Stimulated activated CD4-positive, alpha-beta T cell treated with anti-CD3 and anti-CD28 coated beads, Interleukin-12 subunit alpha, Interleukin-12 subunit beta, amount 100 ng/mL, for 48 hours (primary cell): ENCODE measurements at regions not wholly inside any gene's neighbourhood (a gene's known extent, or its start where the extent isn't known, plus 50 kb on each side); places are given as distances from the start of the nearest gene placed in this dataset.
"Not testable (repeated sequence)": the region's sequence is repeated elsewhere in the genome, so short reads cannot be mapped to it uniquely, and the experiment has no call there.

Experiments used
- DNase-seq, 3 donors: peaks; one replicate each; pipeline ENCODE4 v3.0.0-alpha.2; 2020; ENCODE audit warnings: low read depth in 2 of 3, low spot score in 1 of 3

DNA sequence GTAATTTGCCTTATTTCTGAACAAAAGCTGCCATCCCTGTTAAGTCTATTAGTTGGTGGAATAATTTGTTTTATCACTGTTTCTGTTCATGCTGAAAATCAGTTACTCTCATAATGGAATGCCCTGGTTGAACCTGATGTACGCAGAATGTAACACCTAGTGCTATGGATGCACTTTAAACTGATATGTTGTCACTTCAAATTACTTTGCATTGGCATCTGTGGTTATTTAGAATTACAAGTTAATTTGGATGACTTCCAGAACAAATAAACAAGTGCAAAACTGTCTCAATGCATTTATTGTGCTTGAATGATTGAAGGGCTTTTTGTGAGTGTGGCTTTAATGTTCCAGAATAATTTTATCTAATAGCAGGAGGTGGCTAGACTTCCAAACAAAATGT lies 368.2 kb upstream of the SLITRK5 start:
- DNase-seq: no peak

DNA sequence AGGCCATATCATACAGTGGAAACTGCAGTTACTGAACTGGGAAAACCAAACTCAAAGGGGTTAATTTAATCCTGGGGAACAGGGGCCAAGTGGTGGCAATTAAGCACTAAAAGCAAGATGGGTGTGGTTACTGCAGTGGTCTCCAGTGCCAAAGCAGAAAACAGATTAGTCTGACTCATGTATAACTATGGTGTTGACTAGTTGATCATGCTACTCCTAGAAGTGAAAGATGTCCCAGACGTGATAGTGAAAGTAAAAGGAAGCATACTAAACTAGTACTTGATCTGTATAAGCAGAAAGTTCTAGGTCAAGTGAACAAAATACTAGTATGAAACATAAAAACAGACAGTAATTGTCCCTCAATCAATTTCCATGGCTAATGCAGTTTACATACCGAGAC lies 360.0 kb upstream of the SLITRK5 start:
- no peak for DNase-seq

DNA sequence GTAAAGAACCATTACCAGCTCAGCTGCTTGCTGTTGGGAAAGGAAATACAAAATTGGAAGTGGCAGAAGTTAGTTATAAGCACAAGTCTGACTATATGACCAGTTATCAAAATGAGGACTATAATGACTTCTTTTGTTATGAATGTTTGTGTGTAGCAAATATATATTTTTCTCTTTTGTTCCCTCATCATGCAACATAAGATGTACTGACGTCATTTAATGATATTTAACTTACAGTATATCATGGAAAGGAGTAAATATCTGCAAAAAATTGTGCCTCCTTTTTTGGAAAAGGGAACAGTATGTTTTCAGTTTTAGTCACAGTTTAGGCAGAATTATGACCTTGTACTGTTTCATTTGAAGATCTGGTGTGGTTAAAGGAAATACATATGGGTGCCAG lies 356.3 kb upstream of the SLITRK5 start:
- DNase-seq: no peak

DNA sequence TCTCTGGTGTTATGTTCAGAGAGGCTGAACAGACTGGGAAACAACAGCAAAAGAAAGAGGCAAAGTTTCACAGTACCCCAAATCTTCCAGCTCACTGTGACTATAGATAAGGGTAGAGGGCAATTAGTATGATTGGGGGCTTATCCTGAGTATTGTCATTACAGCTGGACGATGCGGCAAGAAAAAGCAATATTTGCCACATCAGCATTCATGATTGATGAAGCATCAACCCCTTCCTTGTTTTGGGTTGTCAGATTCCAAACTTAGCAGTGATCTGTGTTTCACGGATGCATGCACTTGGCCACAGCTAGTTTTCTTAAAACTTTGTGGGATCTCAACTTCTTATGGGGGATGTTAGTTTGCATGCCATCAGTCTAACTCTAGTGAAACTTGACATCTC lies 348.8 kb upstream of the SLITRK5 start:
- no peak for DNase-seq

DNA sequence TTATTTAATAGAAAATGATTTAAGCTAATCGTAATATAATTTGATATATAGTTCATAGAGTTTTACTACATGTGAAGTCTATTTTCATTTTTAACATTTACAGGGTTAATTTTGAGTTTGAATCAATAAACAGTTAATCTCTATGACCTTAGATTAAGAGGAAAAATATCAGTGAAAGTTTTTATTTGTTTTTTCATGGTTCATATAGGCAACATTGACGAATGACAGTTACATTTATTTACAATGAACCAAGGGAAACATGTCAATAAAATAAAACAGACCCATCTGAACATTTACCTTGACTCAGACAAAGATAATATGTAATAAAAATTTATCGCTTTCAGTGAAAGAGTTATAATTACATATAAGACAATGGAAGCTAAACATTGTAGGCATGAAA lies 346.6 kb upstream of the SLITRK5 start:
- DNase-seq: no peak

DNA sequence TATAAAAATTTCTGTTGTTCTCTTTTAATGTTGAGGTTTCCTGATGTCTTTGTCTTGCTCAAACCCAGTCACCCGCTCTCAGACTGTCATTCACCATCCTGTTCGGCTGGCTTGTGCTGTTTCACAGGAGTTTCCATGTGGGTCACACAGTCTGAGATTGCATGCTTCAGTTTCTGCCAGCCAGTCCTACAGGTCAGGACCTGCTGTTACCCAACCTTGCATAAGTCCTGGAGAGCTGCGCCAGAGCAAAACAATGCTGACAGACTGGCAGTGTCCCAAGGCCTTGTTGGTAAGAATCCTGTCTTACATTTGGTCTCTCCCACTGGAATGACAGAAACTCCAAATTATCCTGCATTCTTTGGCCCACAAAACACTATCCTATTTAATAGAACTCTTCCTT lies 340.0 kb upstream of the SLITRK5 start:
- DNase-seq: no peak

DNA sequence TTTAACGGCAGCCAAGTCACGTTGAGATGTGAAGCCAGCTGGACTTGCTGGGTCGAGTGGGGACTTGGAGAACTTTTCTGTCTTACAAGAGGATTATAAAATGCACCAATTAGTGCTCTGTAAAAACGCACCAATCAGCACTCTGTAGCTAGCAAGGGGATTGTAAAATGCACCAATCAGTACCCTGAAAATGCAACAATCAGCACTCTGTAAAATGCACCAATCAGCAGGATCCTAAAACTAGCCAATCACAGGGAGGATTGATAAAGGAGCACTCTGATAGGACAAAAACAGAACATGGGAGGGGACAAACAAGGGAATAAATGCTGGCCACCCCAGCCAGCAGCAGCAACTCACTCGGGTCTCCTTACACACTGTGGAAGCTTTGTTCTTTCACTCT lies 337.6 kb upstream of the SLITRK5 start:
- no peak for DNase-seq

DNA sequence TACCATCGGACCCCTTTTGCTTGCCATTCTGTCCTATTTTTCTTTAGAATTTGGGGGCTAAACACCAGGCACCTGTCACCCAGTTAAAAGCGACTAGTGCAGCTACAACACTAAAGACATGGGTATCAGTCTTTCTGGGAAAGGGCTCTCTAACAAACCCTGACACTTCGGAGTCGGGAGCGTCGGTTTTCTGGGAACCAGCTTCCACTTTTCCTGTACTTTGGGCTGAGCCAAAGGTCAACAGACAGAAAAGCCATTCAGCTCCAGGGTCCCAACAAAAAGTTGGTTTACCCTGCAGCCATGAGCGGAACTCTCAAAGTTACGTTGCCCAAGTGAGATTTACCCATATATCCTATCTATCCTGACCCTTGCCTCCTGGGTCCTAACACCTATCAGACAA lies 337.0 kb upstream of the SLITRK5 start:
- no peak for DNase-seq

DNA sequence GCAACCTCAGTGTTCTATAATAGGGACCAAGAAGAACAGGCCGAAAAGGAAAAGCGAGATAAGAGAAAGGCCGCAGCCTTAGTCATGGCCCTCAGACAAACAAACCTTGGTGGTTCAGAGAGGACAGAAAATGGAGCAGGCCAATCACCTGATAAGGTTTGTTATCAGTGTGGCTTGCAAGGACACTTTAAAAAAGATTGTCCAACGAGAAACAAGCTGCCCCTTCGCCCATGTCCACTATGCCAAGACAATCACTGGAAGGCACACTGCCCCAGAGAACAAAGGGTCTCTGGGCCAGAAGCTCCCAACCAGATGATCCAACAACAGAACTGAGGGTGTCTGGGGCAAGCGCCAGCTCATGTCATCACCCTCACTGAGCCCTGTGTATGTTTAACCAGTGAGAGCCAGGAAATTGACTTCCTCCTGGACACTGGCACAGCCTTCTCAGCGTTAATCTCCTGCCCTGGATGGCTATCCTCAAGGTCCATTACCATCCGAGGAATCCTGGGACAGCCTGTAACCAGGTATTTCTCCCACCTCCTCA lies 334.8 kb upstream of the SLITRK5 start:
- not testable (repeated sequence) for DNase-seq

DNA sequence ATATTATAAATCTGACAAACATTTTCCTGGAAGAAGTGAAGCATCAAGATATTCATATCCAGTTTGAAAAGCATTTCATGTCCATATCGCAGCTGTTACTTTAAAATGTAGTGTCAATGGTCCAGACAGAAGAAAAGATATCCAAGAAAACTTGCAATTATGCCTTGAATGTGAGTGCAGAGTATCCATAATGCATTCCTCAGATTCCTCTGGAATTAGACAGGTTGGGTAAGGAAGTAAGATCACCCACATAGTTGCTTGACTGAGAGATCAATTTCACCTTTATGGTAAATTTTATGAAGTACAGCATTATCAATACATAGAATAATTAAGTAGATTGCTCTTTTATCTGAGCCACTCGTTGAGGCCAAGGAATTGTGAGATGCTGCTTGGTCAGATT lies 327.0 kb upstream of the SLITRK5 start:
- DNase-seq: no peak

DNA sequence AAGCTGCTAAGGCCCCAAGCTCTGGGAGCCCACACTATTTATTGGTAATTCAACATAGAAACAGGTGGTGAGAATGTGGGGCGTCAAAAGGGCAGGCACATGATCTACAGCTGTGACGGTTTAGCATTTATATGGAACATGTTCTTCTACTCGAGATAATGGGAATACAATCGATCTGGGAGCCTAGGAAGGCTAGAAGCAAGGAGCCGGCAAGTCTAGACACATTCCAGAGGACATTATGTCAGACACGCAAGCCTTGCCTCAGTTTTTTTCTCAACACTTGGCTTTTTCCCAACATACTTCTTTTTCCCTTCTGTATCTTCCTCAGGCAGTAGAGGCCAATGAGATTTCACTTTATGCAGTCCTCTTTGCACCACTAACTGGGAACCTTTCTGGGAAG lies 315.7 kb upstream of the SLITRK5 start:
- DNase-seq: no peak

DNA sequence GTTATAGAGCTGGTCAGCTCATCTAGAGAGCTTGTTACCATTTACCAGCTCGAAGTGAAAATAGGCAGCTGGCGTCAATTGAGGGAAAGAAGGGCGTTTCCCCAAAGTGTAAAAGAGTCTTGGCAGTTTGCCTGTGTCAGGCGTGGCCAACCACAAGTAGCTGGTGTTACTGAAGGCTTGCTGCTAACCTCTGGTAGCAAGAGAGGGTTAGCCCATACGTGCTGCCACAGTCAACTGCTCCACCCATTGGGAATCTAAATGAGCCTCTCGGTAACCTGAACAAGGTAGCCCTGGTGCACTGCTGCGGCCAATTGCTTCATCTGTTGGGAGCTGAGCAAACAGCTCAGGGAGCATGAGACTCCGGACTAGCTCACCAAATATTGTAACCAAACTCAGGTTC lies 314.9 kb upstream of the SLITRK5 start:
- no peak for DNase-seq

DNA sequence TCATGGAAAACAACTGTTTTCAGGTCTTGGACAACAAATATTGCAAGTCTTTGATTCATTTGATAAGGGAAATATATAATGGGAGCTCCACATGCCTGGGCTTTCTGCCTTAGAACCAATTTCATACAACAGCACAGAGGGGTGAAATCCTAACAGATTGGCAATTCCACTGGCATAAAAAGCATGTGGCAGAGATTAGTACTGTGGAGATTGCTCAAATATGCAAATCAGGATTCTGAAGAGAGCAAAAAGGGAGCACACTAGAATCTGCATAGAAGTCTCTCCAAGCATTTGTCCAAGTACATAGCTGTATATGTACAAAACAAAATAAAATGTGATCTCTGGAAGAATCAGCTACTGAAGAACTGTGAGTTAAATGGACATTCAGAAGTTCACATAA lies 312.9 kb upstream of the SLITRK5 start:
- DNase-seq: no peak

DNA sequence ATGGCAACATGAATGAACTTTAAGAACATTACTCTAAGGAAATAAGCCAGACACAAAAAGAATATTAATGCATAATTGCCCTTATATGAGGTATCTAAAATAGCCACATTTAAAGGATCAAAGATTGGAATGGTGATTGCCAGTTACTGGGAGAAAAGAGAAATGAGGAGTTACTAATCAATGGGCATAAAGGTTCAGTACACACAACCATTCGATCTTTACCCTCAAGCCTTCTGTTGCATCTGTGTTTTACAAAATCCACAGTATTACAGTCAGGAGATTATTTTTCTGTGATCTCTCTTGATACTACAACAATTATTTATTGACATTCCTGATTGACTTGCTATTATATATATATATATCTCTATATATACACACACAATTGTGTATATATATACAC lies 310.0 kb upstream of the SLITRK5 start:
- no peak for DNase-seq

DNA sequence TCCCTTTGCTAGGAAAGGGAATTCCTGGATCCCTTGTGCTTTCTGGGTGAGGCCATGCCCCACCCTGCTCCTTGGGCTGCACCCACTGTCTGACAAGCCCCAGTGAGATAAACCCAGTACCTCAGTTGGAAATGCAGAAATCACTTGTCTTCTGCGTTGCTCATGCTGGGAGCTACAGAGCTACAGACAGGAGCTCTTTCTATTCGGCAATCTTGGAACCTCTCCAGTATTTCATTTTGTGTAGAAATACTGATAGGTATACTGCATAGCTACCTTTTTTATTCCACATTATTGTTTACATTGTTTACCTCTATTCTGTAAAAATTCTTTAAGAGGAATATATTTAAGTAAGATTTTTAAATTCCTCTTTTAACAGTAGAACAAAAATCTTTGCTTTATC lies 302.5 kb upstream of the SLITRK5 start:
- DNase-seq: no peak

DNA sequence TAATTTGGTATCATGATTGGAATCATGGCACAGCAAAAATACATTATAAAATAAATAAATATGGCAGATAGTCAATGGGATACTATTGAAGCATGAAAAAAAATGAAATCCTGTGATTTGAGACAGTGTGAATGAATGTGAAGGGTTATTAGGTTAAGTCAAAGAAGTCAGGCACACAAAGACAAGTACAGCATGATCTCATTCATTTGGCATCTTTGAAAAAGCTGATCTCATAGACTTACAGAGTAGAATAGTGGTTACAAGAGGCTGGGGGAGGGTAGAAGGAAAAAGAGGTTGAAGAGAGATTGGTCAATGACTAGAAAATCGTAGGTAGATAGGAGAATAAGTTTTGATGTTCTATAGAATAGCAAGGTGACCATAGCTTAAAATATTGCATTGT lies 295.1 kb upstream of the SLITRK5 start:
- no peak for DNase-seq

DNA sequence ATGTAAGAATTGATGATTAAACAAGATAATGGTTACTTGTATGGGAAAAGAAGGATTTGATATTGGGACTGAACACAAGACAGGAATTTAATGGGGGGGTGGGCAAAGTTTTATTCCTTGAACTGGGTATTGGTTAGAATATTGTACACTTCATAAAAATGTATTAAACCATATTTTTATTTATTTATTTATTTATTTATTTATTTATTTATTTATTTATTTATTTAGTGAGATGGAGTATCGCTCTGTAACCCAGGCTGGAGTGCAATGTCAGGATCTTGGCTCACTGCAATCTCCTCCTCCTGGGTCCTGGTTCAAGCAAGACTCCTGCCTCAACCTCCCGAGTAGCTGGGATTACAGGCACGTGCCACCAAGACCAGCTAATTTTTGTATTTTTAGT lies 287.1 kb upstream of the SLITRK5 start:
- no peak for DNase-seq

DNA sequence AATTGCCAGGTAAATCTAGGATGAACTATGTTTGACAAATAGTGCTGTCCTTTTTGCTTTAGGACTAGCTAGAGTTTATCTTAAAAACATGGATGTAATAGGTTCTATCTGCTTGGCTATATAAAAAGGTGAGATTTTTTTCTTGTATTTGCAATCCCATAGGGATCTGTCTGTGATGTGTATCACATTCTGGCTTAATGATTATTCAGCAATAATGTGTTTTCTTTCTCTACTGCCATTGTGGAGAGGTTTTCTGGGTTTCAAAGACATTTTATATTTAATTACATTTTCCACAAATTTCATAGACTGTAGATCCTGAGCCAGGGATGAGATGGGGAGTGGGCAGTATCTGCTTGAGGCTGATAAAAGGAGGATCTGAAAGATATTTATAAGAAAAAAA lies 277.8 kb upstream of the SLITRK5 start:
- no peak for DNase-seq

DNA sequence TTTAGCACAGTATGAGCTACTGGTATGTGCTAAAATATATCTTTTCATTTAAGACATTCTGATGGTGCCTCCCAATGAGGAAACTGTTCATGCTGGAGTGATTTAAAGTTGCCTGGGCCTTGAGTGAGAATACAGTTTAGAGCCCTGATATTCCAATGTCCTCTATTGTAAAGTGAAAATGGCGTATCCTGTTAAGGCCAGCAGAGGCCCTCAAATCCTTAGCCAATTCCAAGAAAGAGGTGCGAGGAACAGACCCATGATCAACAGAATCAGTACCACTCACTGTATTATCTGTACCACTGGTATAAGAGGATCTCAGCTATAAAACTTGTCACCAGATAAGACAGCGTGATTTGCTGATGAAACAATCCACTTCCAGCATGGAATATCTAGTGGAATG lies 273.1 kb upstream of the SLITRK5 start:
- DNase-seq: no peak

DNA sequence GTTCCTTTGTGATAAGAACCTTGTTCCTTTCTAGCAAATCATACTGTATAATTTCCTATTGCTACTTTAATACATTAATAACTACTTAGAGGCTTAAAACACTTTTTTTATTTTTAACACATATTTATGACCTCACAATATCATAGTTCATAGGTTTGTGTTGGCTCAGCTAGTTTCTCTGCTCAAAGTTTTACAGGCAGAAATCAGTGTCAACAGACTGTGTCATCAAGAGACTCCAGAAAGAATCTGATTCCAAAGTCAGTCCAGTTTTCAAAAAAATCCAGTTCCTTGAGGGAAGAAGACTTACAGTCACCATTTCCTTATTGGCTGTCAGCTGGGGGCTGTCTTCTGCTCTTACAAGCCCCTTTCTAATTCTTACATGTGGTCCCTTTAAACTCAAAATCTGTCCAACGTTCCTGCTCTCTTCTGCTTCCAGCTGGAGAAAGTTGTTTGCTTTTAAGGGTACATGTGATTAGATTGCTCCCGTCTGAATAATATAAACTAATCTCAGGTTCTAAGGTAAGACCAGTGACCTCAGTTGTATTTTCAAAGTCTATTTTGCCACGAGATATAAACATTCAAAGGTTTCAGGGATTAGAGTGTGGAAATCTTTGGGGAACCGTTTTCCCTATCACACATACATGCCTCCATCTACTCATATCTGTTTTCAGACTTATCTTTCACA lies 267.3 kb upstream of the SLITRK5 start:
- DNase-seq: no peak

DNA sequence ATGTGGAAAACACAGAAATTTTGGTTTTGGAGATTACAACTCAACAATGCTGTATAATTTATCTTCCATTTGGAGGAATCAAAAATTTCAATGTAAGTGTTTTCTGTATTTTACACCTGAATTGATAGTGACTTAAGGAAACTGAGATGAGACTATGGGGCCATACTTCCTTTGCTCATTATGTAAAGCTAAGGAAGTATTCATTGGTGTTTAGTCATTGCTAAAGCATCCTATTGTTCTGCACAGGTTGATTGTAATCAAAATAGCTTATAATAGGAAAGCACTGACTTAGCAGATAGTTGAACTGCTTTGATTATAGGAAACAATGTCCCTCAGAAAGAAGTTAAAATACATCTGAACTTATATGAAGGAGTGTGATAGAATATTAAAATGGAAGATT lies 244.4 kb upstream of the SLITRK5 start:
- no peak for DNase-seq

DNA sequence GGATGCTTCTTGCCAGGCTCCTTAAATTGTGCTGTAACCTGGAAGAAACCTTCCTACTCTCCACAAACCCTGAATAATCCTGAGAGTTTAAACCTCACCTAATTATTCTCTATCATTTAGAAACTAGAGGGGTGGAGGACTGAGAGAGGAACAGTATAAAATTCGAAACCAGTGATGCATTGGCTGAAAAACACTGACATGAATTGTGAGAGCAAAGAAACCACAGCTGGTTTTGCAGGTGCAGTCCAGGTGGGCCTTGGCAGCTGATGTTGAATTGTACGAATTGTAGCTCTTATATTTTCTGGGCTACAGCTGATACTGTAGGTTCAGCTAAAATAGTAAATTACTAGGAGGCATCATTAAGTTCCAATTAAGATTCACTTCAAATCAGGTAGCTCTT lies 227.0 kb upstream of the SLITRK5 start:
- DNase-seq: no peak

DNA sequence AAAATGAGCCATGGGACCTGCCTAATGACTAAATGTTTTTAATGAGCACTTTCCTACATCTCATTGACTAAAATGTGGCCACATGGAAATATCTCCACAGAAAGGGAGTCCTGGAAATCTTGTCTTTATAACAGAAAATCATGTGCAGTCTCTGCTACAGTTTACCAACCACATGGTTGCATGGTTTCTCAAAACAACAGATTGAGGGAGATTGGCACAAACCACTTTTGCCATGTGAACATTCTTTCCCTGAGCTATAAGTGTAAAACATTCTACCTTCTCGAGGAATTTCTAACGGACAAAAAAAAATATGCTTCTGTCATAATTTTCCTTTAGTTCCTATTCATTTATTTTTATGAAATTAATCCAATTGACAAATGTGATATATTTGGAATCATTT lies 218.9 kb upstream of the SLITRK5 start:
- no peak for DNase-seq

DNA sequence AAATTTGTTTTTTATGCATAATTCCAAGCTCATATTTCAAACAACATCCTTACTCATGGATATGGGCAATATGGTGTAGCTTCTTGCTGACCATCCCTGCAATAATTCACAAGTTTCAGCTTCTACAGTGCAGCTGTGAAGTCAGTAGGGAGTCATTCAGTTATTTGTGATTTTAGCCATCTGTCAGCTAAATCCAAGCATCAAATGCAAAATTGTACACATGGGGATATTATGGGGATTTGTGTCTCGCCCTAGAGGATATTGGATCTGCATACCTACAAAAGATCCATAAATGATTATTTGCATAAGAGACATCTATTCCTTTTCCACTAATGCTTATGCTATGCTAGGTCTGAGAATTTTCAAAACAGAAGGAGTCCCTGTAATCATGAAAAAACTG lies 217.9 kb upstream of the SLITRK5 start:
- DNase-seq: no peak
